ENCODE measurements at regions not wholly inside any gene's neighbourhood (a gene's known extent, or its start where the extent isn't known, plus 50 kb on each side); places are given as distances from the start of the nearest gene placed in this dataset.

- H3K27me3 ChIP-seq (ENCODE audit: insufficient read depth, low read depth) = no peaks in the 10 kb centered on the region
- H3K36me3 ChIP-seq (ENCODE audit: insufficient read depth) = no peaks in the 10 kb centered on the region
- no peak for TF ChIP-seq CTCF (conservative IDR thresholded peaks at IDR 0.05; ENCODE audit: low read depth, low read length)
- no peaks in the 10 kb centered on the region for H3K79me2 ChIP-seq (ENCODE audit: insufficient read depth, low read depth)
- H3K27ac ChIP-seq = no peak overlapping the region
- H3K4me1 ChIP-seq (ENCODE audit: low read depth, poor library complexity, severe bottlenecking) = no peaks in the 10 kb centered on the region
- no peak overlapping the region for H3K4me3 ChIP-seq (IDR thresholded peaks at IDR 0.05; ENCODE audit: insufficient read depth, low read depth, low read length)
- no peak overlapping the region for H2AFZ ChIP-seq (ENCODE audit: low read depth)
- no peak overlapping the region for H3K9ac ChIP-seq
- no peaks in the 10 kb centered on the region for H4K20me1 ChIP-seq (ENCODE audit: insufficient read depth)
- no peak overlapping the region for H3K4me2 ChIP-seq
Observed at GRCh38 chr13:34310539-34310938, 492.6 kb downstream of the RFC3 start.

GRCh38 chr13:34311251-34311650 lies 493.3 kb downstream of the RFC3 start:
- Histone ChIP-seq H3K4me3 (IDR thresholded peaks at IDR 0.05; ENCODE audit: insufficient read depth, low read depth, low read length) (no peak overlapping the region), H3K36me3 (ENCODE audit: insufficient read depth) (no peaks in the 10 kb centered on the region), H3K27ac (no peak overlapping the region), H4K20me1 (ENCODE audit: insufficient read depth) (no peaks in the 10 kb centered on the region), H3K4me1 (ENCODE audit: low read depth, poor library complexity, severe bottlenecking) (no peaks in the 10 kb centered on the region), H3K79me2 (ENCODE audit: insufficient read depth, low read depth) (no peaks in the 10 kb centered on the region), H3K27me3 (ENCODE audit: insufficient read depth, low read depth) (no peaks in the 10 kb centered on the region), H2AFZ (ENCODE audit: low read depth) (no peak overlapping the region), H3K4me2 (no peak overlapping the region), H3K9ac (no peak overlapping the region)
- no peak for TF ChIP-seq CTCF (conservative IDR thresholded peaks at IDR 0.05; ENCODE audit: low read depth, low read length)

GRCh38 chr13:34312578-34312977 lies 494.6 kb downstream of the RFC3 start:
- Histone ChIP-seq H4K20me1 (ENCODE audit: insufficient read depth) (no peaks in the 10 kb centered on the region), H3K79me2 (ENCODE audit: insufficient read depth, low read depth) (no peaks in the 10 kb centered on the region), H3K9ac (no peak overlapping the region), H3K27me3 (ENCODE audit: insufficient read depth, low read depth) (no peaks in the 10 kb centered on the region), H3K4me2 (no peak overlapping the region), H3K27ac (no peak overlapping the region), H3K4me1 (ENCODE audit: low read depth, poor library complexity, severe bottlenecking) (no peaks in the 10 kb centered on the region), H3K36me3 (ENCODE audit: insufficient read depth) (no peaks in the 10 kb centered on the region), H2AFZ (ENCODE audit: low read depth) (no peak overlapping the region), H3K4me3 (IDR thresholded peaks at IDR 0.05; ENCODE audit: insufficient read depth, low read depth, low read length) (no peak overlapping the region)
- TF ChIP-seq CTCF (conservative IDR thresholded peaks at IDR 0.05; ENCODE audit: low read depth, low read length) = no peak

GRCh38 chr13:34320084-34320483 lies 502.1 kb downstream of the RFC3 start:
- no peak overlapping the region for H2AFZ ChIP-seq (ENCODE audit: low read depth)
- no peak overlapping the region for H3K4me3 ChIP-seq (IDR thresholded peaks at IDR 0.05; ENCODE audit: insufficient read depth, low read depth, low read length)
- no peak overlapping the region for H3K9ac ChIP-seq
- H3K27ac ChIP-seq = no peak overlapping the region
- no peak for TF ChIP-seq CTCF (conservative IDR thresholded peaks at IDR 0.05; ENCODE audit: low read depth, low read length)
- H3K4me1 ChIP-seq (ENCODE audit: low read depth, poor library complexity, severe bottlenecking) = no peaks in the 10 kb centered on the region
- no peaks in the 10 kb centered on the region for H3K36me3 ChIP-seq (ENCODE audit: insufficient read depth)
- H4K20me1 ChIP-seq (ENCODE audit: insufficient read depth) = no peaks in the 10 kb centered on the region
- H3K4me2 ChIP-seq = no peak overlapping the region
- no peaks in the 10 kb centered on the region for H3K27me3 ChIP-seq (ENCODE audit: insufficient read depth, low read depth)
- H3K79me2 ChIP-seq (ENCODE audit: insufficient read depth, low read depth) = no peaks in the 10 kb centered on the region

Measured in KMS-11 (cell line).